GM12878 (cell line): ENCODE measurements at regions not wholly inside any gene's neighbourhood (a gene's known extent, or its start where the extent isn't known, plus 50 kb on each side); places are given as distances from the start of the nearest gene placed in this dataset.

Experiments used
- ATAC-seq: fragments of 200-7000 bp; cut with Tn5 transposase; 3 replicates; pipeline ENCODE4 v1.9.1; 2020; ENCODE audit warnings: mild to moderate bottlenecking, moderate library complexity
- BruUV-seq: library from RNA; stranded (reverse); fragments of 400-500 nt; replicated peaks from 2 replicates; lab custom pipeline; 2021; lab: Mats Ljungman, UMichigan
- CTCF ChIA-PET: fragments of 300-600 bp; sonication (Branson Sonifier 250); formaldehyde crosslinking; extraction: SDS; loops from one replicate; lab custom pipeline; 2021; ENCODE audit warnings: inconsistent platforms; lab: Yijun Ruan, JAX
- POLR2A ChIA-PET: fragments of 350-600 bp; formaldehyde crosslinking; extraction: SDS; loops from one replicate; lab custom pipeline; 2021; ENCODE audit warnings: inconsistent platforms; lab: Charles Lee
- RAD21 ChIA-PET: fragments of 300-600 bp; sonication (Branson Sonifier 250); formaldehyde crosslinking; loops from one replicate; lab custom pipeline; 2023; ENCODE audit warnings: antibody characterized with exemption; ENCODE audit not compliant: unreplicated experiment; lab: Charles Lee
- SMC1A ChIA-PET: fragments of 300-600 bp; sonication (Branson Sonifier 250); formaldehyde crosslinking; loops from one replicate; lab custom pipeline; 2023; ENCODE audit not compliant: unreplicated experiment, uncharacterized antibody; lab: Charles Lee
- DNase-seq: peaks from one replicate; pipeline ENCODE4 v3.0.0-alpha.2; 2011; ENCODE audit warnings: low read depth, low spot score
- FAIRE-seq: peaks from 3 replicates; lab custom pipeline; 2011; peaks lifted over from hg19 to GRCh38; lab: Jason Lieb, UNC
- H2AFZ ChIP-seq: 2 replicates; pipeline ENCODE4 v1.6.0; 2011; ENCODE audit warnings: low read depth, low read length, control low read depth; ENCODE audit not compliant: control insufficient read depth
- H3K27ac ChIP-seq: 2 replicates; pipeline ENCODE4 v1.5.1; 2011; ENCODE audit warnings: control low read depth; ENCODE audit not compliant: control insufficient read depth, insufficient read depth
- H3K27me3 ChIP-seq, 2 experiments: replicated peaks in 1 of 2; 2 replicates each; pipeline versions ENCODE4 v1.6.0 to v1.6.1; 2011; ENCODE audit warnings: low read length in 1 of 2; ENCODE audit not compliant: control insufficient read depth in 2 of 2, insufficient read depth in 2 of 2
- H3K36me3 ChIP-seq, 2 experiments: 2 replicates each; pipeline ENCODE4 v1.5.1; 2011; ENCODE audit warnings: low read length in 1 of 2; ENCODE audit not compliant: control insufficient read depth in 2 of 2, insufficient read depth in 2 of 2
- H3K4me1 ChIP-seq: 2 replicates; pipeline ENCODE4 v1.6.1; 2011; ENCODE audit warnings: mild to moderate bottlenecking, low read length, moderate library complexity, mixed read lengths; ENCODE audit not compliant: control insufficient read depth, insufficient read depth
- H3K4me2 ChIP-seq: 2 replicates; pipeline ENCODE4 v1.6.0; 2011; ENCODE audit warnings: control low read depth; ENCODE audit not compliant: control insufficient read depth, insufficient read depth
- H3K4me3 ChIP-seq: fragments of 200-600 bp; sonication (generic); 2 replicates; pipeline ENCODE4 v1.5.1; 2016
- H3K79me2 ChIP-seq: 2 replicates; pipeline ENCODE4 v1.6.0; 2011; ENCODE audit warnings: low read length; ENCODE audit not compliant: control insufficient read depth, insufficient read depth
- H3K9ac ChIP-seq: 2 replicates; pipeline ENCODE4 v1.8.0; 2011; ENCODE audit warnings: low read length, control low read depth, mixed read lengths; ENCODE audit not compliant: control insufficient read depth, insufficient read depth
- H3K9me3 ChIP-seq: replicated peaks from 3 replicates; pipeline ENCODE4 v1.5.1; 2011; ENCODE audit warnings: mild to moderate bottlenecking, low read length; ENCODE audit not compliant: control insufficient read depth, insufficient read depth
- H4K20me1 ChIP-seq: 2 replicates; pipeline ENCODE4 v1.6.0; 2011; ENCODE audit not compliant: control insufficient read depth, insufficient read depth
- ATF2 ChIP-seq: IDR thresholded peaks from 2 replicates; pipeline ENCODE4 v1.6.1; 2012; ENCODE audit warnings: low read length, inconsistent platforms
- CUX1 ChIP-seq: IDR thresholded peaks from 2 replicates; pipeline ENCODE4 v1.6.1; 2012; ENCODE audit warnings: improper control_type of control experiment, low read depth, low read length; ENCODE audit not compliant: insufficient replicate concordance
- MXI1 ChIP-seq: fragments of 150-350 bp; IDR thresholded peaks from 2 replicates; pipeline ENCODE4 v1.6.1; 2011; ENCODE audit warnings: low read depth, mild to moderate bottlenecking, inconsistent platforms, low read length, improper control_type of control experiment
- PRDM15 ChIP-seq: fragments of 450-650 bp; formaldehyde crosslinking; IDR thresholded peaks from 2 replicates; pipeline ENCODE4 v1.4.0; 2020; ENCODE audit warnings: mild to moderate bottlenecking, moderate library complexity
- WGBS: methylation state at CpG from one replicate; pipeline ENCODE4 v1.1.6; 2016; ENCODE audit warnings: low lambda C conversion rate; ENCODE audit not compliant: insufficient replicate concordance, insufficient coverage; ENCODE audit errors: missing lambda C conversion rate; 5-methylcytosine and 5-hydroxymethylcytosine counted together
- in situ Hi-C: fragments of 300-500 bp; cut with MboI; formaldehyde crosslinking; loops from 9 replicates; pipeline ENCODE4 v1.14.3; 2018; ENCODE audit warnings: mixed read lengths
- intact Hi-C: fragments of 100-400 bp; cut with micrococcal nuclease; formaldehyde crosslinking; loops from one replicate; pipeline ENCODE4 v1.14.2; 2022; ENCODE audit not compliant: unreplicated experiment

GRCh38 chr2:65669574-65669973 lies 237.2 kb upstream of the SPRED2 start:
- intact Hi-C loops: no loop called here
- CTCF ChIA-PET: no interaction called here
- H3K27ac ChIP-seq: no peak overlapping the region

More at GRCh38 chr2:65669574-65669973, 237.2 kb upstream of the SPRED2 start:
- no peak overlapping the region for H3K4me2 ChIP-seq
- TF ChIP-seq MXI1 (no peak), CUX1 (no peak), ATF2 (no peak), PRDM15 (no peak)
- TF ChIP-seq, all 136 proteins: peak for 0
- ChIA-PET SMC1A (interaction anchor here (0.9 kb wide), 1 partner anchor 150 kb away, joined by 3 read pairs; no protein-coding TSS in a partner anchor), RAD21 (no interaction called here), POLR2A (no interaction called here)
- H4K20me1 ChIP-seq: no peaks in the 10 kb centered on the region
- H3K36me3 ChIP-seq: no peaks in the 10 kb centered on the region
- H3K79me2 ChIP-seq: no peaks in the 10 kb centered on the region
- no peak overlapping the region for H2AFZ ChIP-seq
- peaks cover 11% of the 10 kb centered on the region; the same call in 2 of the 3 replicates for H3K9me3 ChIP-seq
- no peaks in the 10 kb centered on the region for H3K27me3 ChIP-seq
- H3K9ac ChIP-seq: no peak overlapping the region
- no peak for DNase-seq
- BruUV-seq: no TSS peak
- peaks cover 14% of the 10 kb centered on the region for H3K4me1 ChIP-seq
- ATAC-seq: no peak
- no peak overlapping the region for H3K4me3 ChIP-seq
- in situ Hi-C loops: no loop called here
- FAIRE-seq: no peak
- WGBS: 24% methylated on average over 2 of the region's 2 CpGs
